Epithelial cell of proximal tubule (primary cell): ENCODE measurements at regions not wholly inside any gene's neighbourhood (a gene's known extent, or its start where the extent isn't known, plus 50 kb on each side); places are given as distances from the start of the nearest gene placed in this dataset.

Experiments
- DNase-seq: peaks from one replicate; pipeline ENCODE4 v3.0.0-alpha.2; 2011; ENCODE audit warnings: low read depth
- H3K4me3 ChIP-seq: 2 replicates; pipeline ENCODE4 v1.5.1; 2011; ENCODE audit warnings: low read depth, mild to moderate bottlenecking, low read length
- CTCF ChIP-seq: conservative IDR thresholded peaks from 2 replicates; pipeline ENCODE4 v1.5.1; 2012; ENCODE audit warnings: low read depth, mild to moderate bottlenecking, low read length

DNA sequence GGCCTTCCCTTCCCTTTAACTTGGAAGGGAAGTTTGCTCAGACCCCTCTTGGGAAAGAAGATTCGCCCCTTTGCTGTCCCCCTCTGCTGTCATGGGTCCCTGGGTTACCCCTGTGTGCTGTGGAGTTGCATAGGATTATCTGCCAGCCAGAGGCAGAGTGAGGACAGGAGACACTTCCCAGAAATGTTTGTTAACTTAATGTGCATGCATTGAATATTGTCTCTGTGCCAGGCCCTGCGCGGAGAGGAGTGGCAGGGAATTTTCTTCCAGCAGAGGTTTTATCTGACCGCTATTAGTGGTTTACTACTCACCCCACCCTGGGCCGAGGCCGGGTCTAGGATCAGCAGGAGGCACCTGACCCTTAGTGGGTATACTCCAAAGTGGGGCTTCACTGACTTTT is 894.8 kb downstream of the TBC1D22A start:
- no peak for TF ChIP-seq CTCF
- DNase-seq = no peak
- no peak overlapping the region for H3K4me3 ChIP-seq

GRCh38 chr22:47656806-47657205 is 894.4 kb downstream of the TBC1D22A start:
- TF ChIP-seq CTCF = no peak
- no peak overlapping the region for H3K4me3 ChIP-seq
- no peak for DNase-seq

DNA sequence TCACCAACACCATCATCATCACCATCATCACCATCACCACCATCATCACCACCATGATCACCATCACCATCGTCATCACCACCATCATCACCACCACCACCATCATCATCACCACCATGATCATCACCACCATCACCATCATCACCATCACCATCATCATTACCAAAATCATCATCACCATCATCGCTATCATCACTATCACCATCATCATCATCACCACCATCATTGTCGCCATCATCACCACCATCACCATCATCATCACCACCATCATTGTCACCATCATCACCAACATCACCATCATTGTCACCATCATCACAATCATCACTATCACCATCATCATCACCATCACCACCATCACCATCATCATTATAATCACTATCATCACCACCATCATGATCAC is 893.5 kb downstream of the TBC1D22A start:
- no peak overlapping the region for H3K4me3 ChIP-seq
- TF ChIP-seq CTCF = no peak
- no peak for DNase-seq

DNA sequence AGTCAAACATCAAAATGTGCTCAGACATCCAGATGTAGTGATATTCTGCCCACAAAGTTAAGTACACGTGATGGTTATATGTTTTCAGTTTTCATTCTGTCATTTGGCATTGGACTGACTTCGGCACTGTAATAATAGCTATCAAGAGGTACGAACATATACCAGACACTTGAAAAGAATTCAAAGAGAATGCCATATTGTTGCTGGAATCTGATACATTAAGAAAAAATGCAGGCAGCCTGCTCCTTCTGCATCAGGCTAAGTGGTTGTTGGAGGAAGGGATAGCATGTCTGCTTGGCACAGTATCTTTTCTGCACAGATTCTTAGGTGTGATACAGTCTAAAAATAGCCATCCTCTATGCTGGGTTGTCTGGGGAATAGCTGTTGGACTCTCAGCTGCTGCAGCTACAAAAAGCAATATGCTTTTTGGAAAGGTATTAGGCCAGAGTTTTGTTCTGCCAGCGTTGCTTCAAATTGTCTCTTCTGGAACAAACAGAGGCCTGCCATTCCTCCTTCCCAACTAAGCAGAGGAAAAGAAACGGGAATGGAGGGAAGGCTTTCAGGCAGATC is 892.6 kb downstream of the TBC1D22A start:
- DNase-seq = no peak
- TF ChIP-seq CTCF = no peak

GRCh38 chr22:47653921-47654320 is 891.5 kb downstream of the TBC1D22A start:
- TF ChIP-seq CTCF = no peak

More for the DNA sequence above, 892.6 kb downstream of the TBC1D22A start:
- no peak overlapping the region for H3K4me3 ChIP-seq

GRCh38 chr22:47651216-47651987 is 889.0 kb downstream of the TBC1D22A start:
- DNase-seq = no peak
- no peak overlapping the region for H3K4me3 ChIP-seq
- TF ChIP-seq CTCF = no peak

More at GRCh38 chr22:47653921-47654320, 891.5 kb downstream of the TBC1D22A start:
- no peak for DNase-seq
- H3K4me3 ChIP-seq = no peak overlapping the region

DNA sequence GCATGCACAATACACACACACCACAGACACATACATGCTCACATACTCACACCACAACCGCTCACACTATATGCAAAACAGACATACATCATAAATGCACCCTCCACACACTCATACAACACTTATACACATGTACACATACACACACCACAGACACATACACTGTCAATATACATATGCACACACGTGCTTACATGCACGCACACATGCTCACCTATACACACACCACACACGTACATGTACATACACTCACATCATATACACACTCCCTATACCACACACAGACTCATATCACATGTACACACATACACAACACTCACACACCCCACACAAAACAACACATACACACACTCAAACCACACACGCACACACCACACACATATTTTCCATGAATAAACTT is 885.3 kb downstream of the TBC1D22A start:
- DNase-seq = no peak
- TF ChIP-seq CTCF = no peak
- no peak overlapping the region for H3K4me3 ChIP-seq
